ENCODE measurements at regions not wholly inside any gene's neighbourhood (a gene's known extent, or its start where the extent isn't known, plus 50 kb on each side); places are given as distances from the start of the nearest gene placed in this dataset.

GRCh38 chr5:92459654-92460053, 1076.5 kb upstream of the ARRDC3 start:
- DNase-seq, result no peak

GRCh38 chr5:92455011-92455410, 1071.9 kb upstream of the ARRDC3 start:
- DNase-seq, result no peak

- DNase-seq, result no peak
Measured at GRCh38 chr5:92444888-92445287, 1061.8 kb upstream of the ARRDC3 start.

- DNase-seq, result no peak
Measured at GRCh38 chr5:92435781-92436180, 1052.7 kb upstream of the ARRDC3 start.

- DNase-seq, result no peak
Measured at GRCh38 chr5:92429646-92430045, 1046.5 kb upstream of the ARRDC3 start.

GRCh38 chr5:92428415-92428814, 1045.3 kb upstream of the ARRDC3 start:
- no peak for DNase-seq

GRCh38 chr5:92424785-92425426, 1041.8 kb upstream of the ARRDC3 start:
- DNase-seq, result no peak

- DNase-seq, result no peak
Measured at GRCh38 chr5:92421942-92422341, 1038.8 kb upstream of the ARRDC3 start.

GRCh38 chr5:92421196-92421595, 1038.1 kb upstream of the ARRDC3 start:
- DNase-seq, result no peak

- DNase-seq, result no peak
Measured at GRCh38 chr5:92419261-92419660, 1036.1 kb upstream of the ARRDC3 start.

- DNase-seq, result no peak
Measured at GRCh38 chr5:92418341-92418740, 1035.2 kb upstream of the ARRDC3 start.

- no peak for DNase-seq
Measured at GRCh38 chr5:92409134-92409533, 1026.0 kb upstream of the ARRDC3 start.

- DNase-seq, result no peak
Measured at GRCh38 chr5:92402956-92403702, 1020.0 kb upstream of the ARRDC3 start.

- DNase-seq, result no peak
Measured at GRCh38 chr5:92402045-92402444, 1018.9 kb upstream of the ARRDC3 start.

GRCh38 chr5:92401492-92401891, 1018.4 kb upstream of the ARRDC3 start:
- no peak for DNase-seq

- DNase-seq, result no peak
Measured at GRCh38 chr5:92394936-92395335, 1011.8 kb upstream of the ARRDC3 start.

- no peak for DNase-seq
Measured at GRCh38 chr5:92390657-92391056, 1007.5 kb upstream of the ARRDC3 start.

GRCh38 chr5:92380069-92380770, 997.1 kb upstream of the ARRDC3 start:
- DNase-seq, result no peak

- no peak for DNase-seq
Measured at GRCh38 chr5:92378966-92379611, 996.0 kb upstream of the ARRDC3 start.

- DNase-seq, result peak; percentile 54
Measured at GRCh38 chr5:92374859-92375258, 991.7 kb upstream of the ARRDC3 start.

- DNase-seq, result no peak
Measured at GRCh38 chr5:92372766-92373165, 989.6 kb upstream of the ARRDC3 start.

- peak; percentile 55 for DNase-seq
Measured at GRCh38 chr5:92371889-92372235, 988.7 kb upstream of the ARRDC3 start.

GRCh38 chr5:92371171-92371888, 988.2 kb upstream of the ARRDC3 start:
- DNase-seq, result no peak

Data from activated effector memory CD4-positive, alpha-beta T cell treated with anti-CD3 and anti-CD28 coated beads, Interleukin-2, amount 50 U/mL, for 16 hours (primary cell).